ENCODE measurements at regions not wholly inside any gene's neighbourhood (a gene's known extent, or its start where the extent isn't known, plus 50 kb on each side); places are given as distances from the start of the nearest gene placed in this dataset.

- no peak for TF ChIP-seq EZH2 (IDR thresholded peaks at IDR 0.05; ENCODE audit: borderline replicate concordance, insufficient read depth, low read depth, low read length, poor library complexity, severe bottlenecking)
- TF ChIP-seq CTCF (IDR thresholded peaks at IDR 0.05), result no peak
Measured at GRCh38 chr6:159461266-159461665, 231.8 kb downstream of the SOD2 start.

Measured in B cell (primary cell).